ENCODE measurements at regions not wholly inside any gene's neighbourhood (a gene's known extent, or its start where the extent isn't known, plus 50 kb on each side); places are given as distances from the start of the nearest gene placed in this dataset.

GRCh38 chr21:35682904-35683549 is 377.3 kb downstream of the SETD4 start:
- no peak for TF ChIP-seq CREB1 (IDR thresholded peaks at IDR 0.05; ENCODE audit: low read depth)
- TF ChIP-seq YY1 (IDR thresholded peaks at IDR 0.05; ENCODE audit: low read depth) = no peak
- no peak for TF ChIP-seq FOXM1 (IDR thresholded peaks at IDR 0.05; ENCODE audit: borderline replicate concordance, low read depth)
- TF ChIP-seq, protein P1, sequence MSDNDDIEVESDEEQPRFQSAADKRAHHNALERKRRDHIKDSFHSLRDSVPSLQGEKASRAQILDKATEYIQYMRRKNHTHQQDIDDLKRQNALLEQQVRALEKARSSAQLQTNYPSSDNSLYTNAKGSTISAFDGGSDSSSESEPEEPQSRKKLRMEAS (IDR thresholded peaks at IDR 0.05) = no peak
- TF ChIP-seq TEAD4 (IDR thresholded peaks at IDR 0.05) = no peak
- TF ChIP-seq TCF12 (IDR thresholded peaks at IDR 0.05; ENCODE audit: low read depth) = no peak
- no peak for TF ChIP-seq EP300 (IDR thresholded peaks at IDR 0.05; ENCODE audit: borderline replicate concordance)
- TF ChIP-seq CEBPB (IDR thresholded peaks at IDR 0.05) = no peak
- TF ChIP-seq ZBTB7A (IDR thresholded peaks at IDR 0.05; ENCODE audit: low read depth) = no peak
- TF ChIP-seq NFIC (IDR thresholded peaks at IDR 0.05) = no peak
- TF ChIP-seq REST (IDR thresholded peaks at IDR 0.05; ENCODE audit: low read depth) = no peak
- no peak for TF ChIP-seq RAD21 (IDR thresholded peaks at IDR 0.05; ENCODE audit: low read depth)
- no peak for TF ChIP-seq EGR1 (IDR thresholded peaks at IDR 0.05)
- no peak for TF ChIP-seq TAF1 (IDR thresholded peaks at IDR 0.05; ENCODE audit: low read depth)
- TF ChIP-seq USF1 (IDR thresholded peaks at IDR 0.05) = no peak

- TF ChIP-seq TCF12 (IDR thresholded peaks at IDR 0.05; ENCODE audit: low read depth) (no peak), RAD21 (IDR thresholded peaks at IDR 0.05; ENCODE audit: low read depth) (no peak), YY1 (IDR thresholded peaks at IDR 0.05; ENCODE audit: low read depth) (no peak), NFIC (IDR thresholded peaks at IDR 0.05) (no peak), REST (IDR thresholded peaks at IDR 0.05; ENCODE audit: low read depth) (no peak), TAF1 (IDR thresholded peaks at IDR 0.05; ENCODE audit: low read depth) (no peak), ZBTB7A (IDR thresholded peaks at IDR 0.05; ENCODE audit: low read depth) (no peak), CEBPB (IDR thresholded peaks at IDR 0.05) (no peak), TEAD4 (IDR thresholded peaks at IDR 0.05) (no peak), CREB1 (IDR thresholded peaks at IDR 0.05; ENCODE audit: low read depth) (no peak), EGR1 (IDR thresholded peaks at IDR 0.05) (no peak), FOXM1 (IDR thresholded peaks at IDR 0.05; ENCODE audit: borderline replicate concordance, low read depth) (no peak), USF1 (IDR thresholded peaks at IDR 0.05) (no peak), EP300 (IDR thresholded peaks at IDR 0.05; ENCODE audit: borderline replicate concordance) (no peak)
- TF ChIP-seq, protein P1 (IDR thresholded peaks at IDR 0.05) = no peak
These were observed 378.4 kb downstream of the SETD4 start for GRCh38 chr21:35681946-35682345.

DNA sequence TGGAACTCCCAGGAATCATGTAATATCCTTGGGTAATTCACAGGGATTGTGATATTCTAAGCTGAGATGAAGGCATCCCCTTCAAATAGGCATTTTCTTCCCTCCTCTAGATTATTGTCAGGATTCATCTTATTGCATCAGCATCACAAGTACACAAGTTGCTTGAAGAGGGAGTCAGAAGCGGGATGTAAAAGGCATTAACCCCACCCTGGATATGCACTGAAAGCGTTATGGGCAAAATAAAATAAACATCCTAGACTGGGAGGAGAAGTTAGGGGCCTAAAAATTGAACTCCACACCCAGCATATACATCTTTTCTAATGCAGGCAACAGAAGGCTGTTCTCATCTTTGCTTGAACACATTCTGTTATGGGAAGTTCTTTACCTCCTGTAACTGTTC is 381.2 kb downstream of the SETD4 start:
- TF ChIP-seq ZBTB7A (IDR thresholded peaks at IDR 0.05; ENCODE audit: low read depth) (no peak), USF1 (IDR thresholded peaks at IDR 0.05) (no peak), FOXM1 (IDR thresholded peaks at IDR 0.05; ENCODE audit: borderline replicate concordance, low read depth) (no peak)
- TF ChIP-seq, protein P1 (IDR thresholded peaks at IDR 0.05) = no peak

DNA sequence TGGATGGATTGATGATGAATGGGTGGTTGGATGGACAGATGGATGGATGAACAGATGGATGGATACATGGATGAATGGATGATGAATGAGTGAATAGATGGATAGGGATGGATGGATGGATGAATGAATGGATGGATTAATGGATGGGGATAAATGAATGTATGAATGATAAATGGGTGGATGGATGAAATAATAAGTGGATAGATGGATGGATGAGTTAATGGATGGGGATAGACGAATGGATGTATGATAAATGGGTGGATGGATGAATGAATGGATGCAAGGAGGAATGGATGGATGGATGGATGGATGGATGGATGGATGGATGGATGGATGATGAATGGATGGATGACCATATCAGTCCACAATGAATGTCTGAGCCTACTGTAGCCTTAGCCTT is 381.9 kb downstream of the SETD4 start:
- no peak for TF ChIP-seq TCF12 (IDR thresholded peaks at IDR 0.05; ENCODE audit: low read depth)
- no peak for TF ChIP-seq ZBTB7A (IDR thresholded peaks at IDR 0.05; ENCODE audit: low read depth)
- no peak for TF ChIP-seq NFIC (IDR thresholded peaks at IDR 0.05)
- no peak for TF ChIP-seq FOXM1 (IDR thresholded peaks at IDR 0.05; ENCODE audit: borderline replicate concordance, low read depth)
- TF ChIP-seq CREB1 (IDR thresholded peaks at IDR 0.05; ENCODE audit: low read depth) = no peak
- TF ChIP-seq YY1 (IDR thresholded peaks at IDR 0.05; ENCODE audit: low read depth) = no peak
- no peak for TF ChIP-seq TAF1 (IDR thresholded peaks at IDR 0.05; ENCODE audit: low read depth)
- TF ChIP-seq CEBPB (IDR thresholded peaks at IDR 0.05) = no peak
- no peak for TF ChIP-seq RAD21 (IDR thresholded peaks at IDR 0.05; ENCODE audit: low read depth)
- TF ChIP-seq EGR1 (IDR thresholded peaks at IDR 0.05) = no peak
- no peak for TF ChIP-seq EP300 (IDR thresholded peaks at IDR 0.05; ENCODE audit: borderline replicate concordance)
- TF ChIP-seq, protein P1 (IDR thresholded peaks at IDR 0.05) = no peak
- no peak for TF ChIP-seq TEAD4 (IDR thresholded peaks at IDR 0.05)
- no peak for TF ChIP-seq REST (IDR thresholded peaks at IDR 0.05; ENCODE audit: low read depth)
- no peak for TF ChIP-seq USF1 (IDR thresholded peaks at IDR 0.05)

All from Ishikawa (cell line).